Prostate gland (tissue), 2 donors: ENCODE measurements at regions not wholly inside any gene's neighbourhood (a gene's known extent, or its start where the extent isn't known, plus 50 kb on each side); places are given as distances from the start of the nearest gene placed in this dataset.

Experiments
- POLR2AphosphoS5 ChIP-seq: sonication (generic); formaldehyde crosslinking; IDR thresholded peaks from one replicate; pipeline ENCODE4 v1.6.1; 2017; ENCODE audit warnings: antibody characterized with exemption
- TF ChIP-seq, protein P1 (sequence below), 4 experiments: fragments of 200-600 bp in 2 of 4; fragments of 450-650 bp in 2 of 4; sonication (generic) in 2 of 4; IDR thresholded peaks; 1 replicate in 3 of 4; 2 replicates in 1 of 4; pipeline ENCODE4 v1.5.1; 2016 to 2019; ENCODE audit warnings: antibody characterized with exemption in 4 of 4, mild to moderate bottlenecking in 2 of 4, moderate library complexity in 2 of 4

DNA sequence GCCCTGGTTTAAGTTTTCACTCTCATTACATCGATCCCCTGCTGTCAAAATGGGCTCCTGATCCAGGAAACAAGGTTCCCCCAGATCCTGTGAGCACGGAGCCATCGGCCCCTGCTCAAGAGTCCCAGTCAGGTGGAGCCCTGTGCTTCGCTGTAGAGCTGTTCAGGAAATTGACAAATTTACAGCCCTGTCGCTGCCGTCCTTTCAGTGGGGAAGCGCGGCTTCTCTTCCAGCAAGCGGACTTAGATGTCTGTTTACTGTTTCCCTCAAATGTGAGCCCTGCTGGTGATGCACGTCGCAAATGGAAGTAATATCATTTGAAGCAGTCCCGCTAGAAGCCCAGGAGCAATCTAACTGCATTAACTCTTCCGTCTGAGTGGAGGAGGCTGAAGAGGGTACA, 760.9 kb upstream of the WWC1 start:
- TF ChIP-seq, protein P1, sequence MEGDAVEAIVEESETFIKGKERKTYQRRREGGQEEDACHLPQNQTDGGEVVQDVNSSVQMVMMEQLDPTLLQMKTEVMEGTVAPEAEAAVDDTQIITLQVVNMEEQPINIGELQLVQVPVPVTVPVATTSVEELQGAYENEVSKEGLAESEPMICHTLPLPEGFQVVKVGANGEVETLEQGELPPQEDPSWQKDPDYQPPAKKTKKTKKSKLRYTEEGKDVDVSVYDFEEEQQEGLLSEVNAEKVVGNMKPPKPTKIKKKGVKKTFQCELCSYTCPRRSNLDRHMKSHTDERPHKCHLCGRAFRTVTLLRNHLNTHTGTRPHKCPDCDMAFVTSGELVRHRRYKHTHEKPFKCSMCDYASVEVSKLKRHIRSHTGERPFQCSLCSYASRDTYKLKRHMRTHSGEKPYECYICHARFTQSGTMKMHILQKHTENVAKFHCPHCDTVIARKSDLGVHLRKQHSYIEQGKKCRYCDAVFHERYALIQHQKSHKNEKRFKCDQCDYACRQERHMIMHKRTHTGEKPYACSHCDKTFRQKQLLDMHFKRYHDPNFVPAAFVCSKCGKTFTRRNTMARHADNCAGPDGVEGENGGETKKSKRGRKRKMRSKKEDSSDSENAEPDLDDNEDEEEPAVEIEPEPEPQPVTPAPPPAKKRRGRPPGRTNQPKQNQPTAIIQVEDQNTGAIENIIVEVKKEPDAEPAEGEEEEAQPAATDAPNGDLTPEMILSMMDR (IDR thresholded peaks at IDR 0.05) = no peak
- TF ChIP-seq POLR2AphosphoS5 = no peak
